K562 (cell line): ENCODE measurements at regions not wholly inside any gene's neighbourhood (a gene's known extent, or its start where the extent isn't known, plus 50 kb on each side); places are given as distances from the start of the nearest gene placed in this dataset.

Source experiments
- BACH1 ChIP-seq: fragments of 200-800 bp; sonication (Bioruptor generic); IDR thresholded peaks from 2 replicates; pipeline ENCODE4 v1.6.1; 2016; ENCODE audit warnings: missing genetic modification characterization, missing compliant biosample characterization
- C11orf30 ChIP-seq: fragments of 450-650 bp; IDR thresholded peaks from 2 replicates; pipeline ENCODE4 v1.6.1; 2016; ENCODE audit warnings: low read depth, mild to moderate bottlenecking
- MAFK ChIP-seq: IDR thresholded peaks from 2 replicates; pipeline ENCODE4 v1.6.1; 2011; ENCODE audit warnings: low read length, improper control_type of control experiment
- NKRF ChIP-seq: fragments of 450-650 bp; IDR thresholded peaks from 2 replicates; pipeline ENCODE4 v1.6.1; 2016; ENCODE audit warnings: borderline replicate concordance
- RAD51 ChIP-seq: fragments of 450-650 bp; IDR thresholded peaks from 2 replicates; pipeline ENCODE4 v1.7.1; 2016; ENCODE audit warnings: low read depth, mild to moderate bottlenecking, borderline replicate concordance
- SMAD3 ChIP-seq: fragments of 450-650 bp; formaldehyde crosslinking; conservative IDR thresholded peaks from 2 replicates; pipeline ENCODE4 v1.4.0; 2020; ENCODE audit warnings: mild to moderate bottlenecking
- WHSC1 ChIP-seq: IDR thresholded peaks from one replicate; pipeline ENCODE4 v1.6.1; 2012; ENCODE audit warnings: low read length, control low read depth, inconsistent platforms
- ZBTB34 ChIP-seq: fragments of 250-450 bp; sonication (Bioruptor Pico); IDR thresholded peaks from 2 replicates; pipeline ENCODE4 v1.8.0; 2021; ENCODE audit warnings: mild to moderate bottlenecking, moderate library complexity
- ZMIZ1 ChIP-seq, 2 experiments: fragments of 150-350 bp in 1 of 2; IDR thresholded peaks; 2 replicates each; pipeline ENCODE4 v1.6.1; 2012 to 2016; ENCODE audit warnings: low read depth in 2 of 2, low read length in 2 of 2, mild to moderate bottlenecking in 1 of 2, moderate library complexity in 1 of 2
- ZNF512 ChIP-seq: IDR thresholded peaks from 2 replicates; pipeline ENCODE4 v1.6.1; 2016; ENCODE audit warnings: missing genetic modification characterization, missing compliant biosample characterization
- ZNF696 ChIP-seq: fragments of 250-450 bp; sonication (Bioruptor Pico); conservative IDR thresholded peaks from 2 replicates; pipeline ENCODE4 v1.4.0; 2020; ENCODE audit warnings: mild to moderate bottlenecking, moderate library complexity

- no peak for TF ChIP-seq ZBTB34 (CRISPR knock-in tag)
- TF ChIP-seq ZMIZ1 (IDR thresholded peaks at IDR 0.05; ENCODE audit: low read depth in 2 of 2, low read length in 2 of 2): no peak
- no peak for TF ChIP-seq SMAD3 (CRISPR knock-in tag)
- TF ChIP-seq C11orf30: peak; percentile 78
- no peak for TF ChIP-seq NKRF
- TF ChIP-seq ZNF696: no peak
- no peak for TF ChIP-seq ZNF512
- TF ChIP-seq WHSC1: no peak
- TF ChIP-seq BACH1 (tag): 0 out of 2 replicates have a peak, but pooled peaks have one; percentile 35
- no peak for TF ChIP-seq RAD51
- TF ChIP-seq MAFK: peak; percentile 48
Measured at GRCh38 chr1:219713981-219714381, 101.1 kb upstream of the ZC3H11B start (continued).
